DND-41 (cell line): ENCODE measurements at regions not wholly inside any gene's neighbourhood (a gene's known extent, or its start where the extent isn't known, plus 50 kb on each side); places are given as distances from the start of the nearest gene placed in this dataset.

Experiments used
- CTCF ChIP-seq: IDR thresholded peaks from 2 replicates; pipeline ENCODE4 v1.5.1; 2012; ENCODE audit warnings: borderline replicate concordance, low read length, moderate library complexity, mild to moderate bottlenecking; ENCODE audit not compliant: poor library complexity, severe bottlenecking; ENCODE audit errors: extremely low read depth
- EZH2 ChIP-seq: IDR thresholded peaks from 3 replicates; pipeline ENCODE4 v1.6.1; 2012; ENCODE audit warnings: borderline replicate concordance, low read depth, mild to moderate bottlenecking, moderate library complexity, low read length, inconsistent platforms; ENCODE audit not compliant: severe bottlenecking

- TF ChIP-seq EZH2 (no peak), CTCF (no peak)
Observed at GRCh38 chr20:61048302-61048701, 203.8 kb upstream of the CDH4 start.
